Panc1 (cell line): ENCODE measurements at regions not wholly inside any gene's neighbourhood (a gene's known extent, or its start where the extent isn't known, plus 50 kb on each side); places are given as distances from the start of the nearest gene placed in this dataset.

Source experiments
- CTCF ChIP-seq: fragments of 450-650 bp; IDR thresholded peaks from 2 replicates; pipeline ENCODE4 v1.5.1; 2017; ENCODE audit warnings: mild to moderate bottlenecking
- POLR2AphosphoS5 ChIP-seq: IDR thresholded peaks from 2 replicates; pipeline ENCODE4 v1.6.1; 2012; ENCODE audit warnings: mild to moderate bottlenecking, low read depth, low read length, moderate library complexity
- REST ChIP-seq, 2 experiments: IDR thresholded peaks; 2 replicates each; pipeline ENCODE4 v1.6.1; 2011 to 2012; ENCODE audit warnings: low read depth in 2 of 2, control low read depth in 1 of 2, low read length in 1 of 2, mild to moderate bottlenecking in 1 of 2, moderate library complexity in 1 of 2; ENCODE audit not compliant: insufficient read depth in 1 of 2
- SIN3A ChIP-seq: IDR thresholded peaks from 2 replicates; pipeline ENCODE4 v1.6.1; 2012; ENCODE audit warnings: low read depth, mild to moderate bottlenecking, low read length, moderate library complexity, borderline replicate concordance; ENCODE audit not compliant: insufficient read depth

- TF ChIP-seq CTCF (no peak), SIN3A (no peak), REST (IDR thresholded peaks at IDR 0.05; ENCODE audit: insufficient read depth in 1 of 2, low read depth in 2 of 2, low read length in 1 of 2) (no peak), POLR2AphosphoS5 (no peak)
These were observed 113.2 kb downstream of the CAND1 start for GRCh38 chr12:67382241-67382871.
